SU-DHL-6 (cell line): ENCODE measurements at regions not wholly inside any gene's neighbourhood (a gene's known extent, or its start where the extent isn't known, plus 50 kb on each side); places are given as distances from the start of the nearest gene placed in this dataset.
"Not testable (repeated sequence)": the region's sequence is repeated elsewhere in the genome, so short reads cannot be mapped to it uniquely, and the experiment has no call there.

Experiments used
- H2AFZ ChIP-seq: fragments of 200-600 bp; sonication (generic); 2 replicates; pipeline ENCODE4 v1.6.1; 2014; ENCODE audit warnings: low read depth, mild to moderate bottlenecking, moderate library complexity, mixed read lengths, antibody characterized with exemption, low read length; ENCODE audit not compliant: severe bottlenecking
- H3F3A ChIP-seq: fragments of 200-600 bp; shearing (Covaris generic); 2 replicates; pipeline ENCODE4 v1.6.0; 2016; ENCODE audit warnings: antibody characterized with exemption, mild to moderate bottlenecking; ENCODE audit not compliant: insufficient read depth
- H3K27ac ChIP-seq: fragments of 200-600 bp; sonication (generic); 2 replicates; pipeline ENCODE4 v1.5.1; 2016; ENCODE audit warnings: low read depth, mild to moderate bottlenecking, low read length, moderate library complexity, mixed read lengths
- H3K27me3 ChIP-seq: fragments of 200-600 bp; sonication (generic), shearing (Covaris generic); 2 replicates; pipeline ENCODE4 v1.6.0; 2014; ENCODE audit warnings: mild to moderate bottlenecking, low read length
- H3K36me3 ChIP-seq: fragments of 200-600 bp; sonication (generic); 2 replicates; pipeline ENCODE4 v1.6.1; 2014; ENCODE audit warnings: mild to moderate bottlenecking, low read length, mixed read lengths
- H3K4me2 ChIP-seq: fragments of 300-600, 200-600 bp; shearing (Covaris generic), sonication (generic); 2 replicates; pipeline ENCODE4 v1.6.0; 2014; ENCODE audit warnings: low read length, low read depth, mild to moderate bottlenecking; ENCODE audit not compliant: poor library complexity, severe bottlenecking
- H3K4me3 ChIP-seq: fragments of 200-600 bp; sonication (generic); 2 replicates; pipeline ENCODE4 v1.5.1; 2014; ENCODE audit warnings: antibody characterized with exemption, low read length, mild to moderate bottlenecking, mixed read lengths; ENCODE audit not compliant: insufficient read depth, poor library complexity, severe bottlenecking
- H3K79me2 ChIP-seq: fragments of 200-600 bp; sonication (generic); 2 replicates; pipeline ENCODE4 v1.6.1; 2014; ENCODE audit warnings: mild to moderate bottlenecking, low read length, moderate library complexity; ENCODE audit not compliant: insufficient read depth
- H3K9ac ChIP-seq: fragments of 200-600 bp; sonication (generic); 2 replicates; pipeline ENCODE4 v1.7.0; 2014; ENCODE audit warnings: mild to moderate bottlenecking, low read length
- H3K9me2 ChIP-seq: fragments of 200-600 bp; sonication (generic); replicated peaks from 2 replicates; pipeline ENCODE4 v1.6.1; 2014; ENCODE audit warnings: low read length; ENCODE audit not compliant: insufficient read depth
- H3K9me3 ChIP-seq: fragments of 200-600 bp; sonication (generic); 2 replicates; pipeline ENCODE4 v1.6.1; 2014; ENCODE audit warnings: low read length, mixed read lengths; ENCODE audit not compliant: insufficient read depth
- H4K20me1 ChIP-seq: fragments of 200-600 bp; sonication (generic); 2 replicates; pipeline ENCODE4 v1.6.1; 2014; ENCODE audit warnings: low read depth, mild to moderate bottlenecking, antibody characterized with exemption, low read length, moderate library complexity, mixed read lengths
- CTCF ChIP-seq: fragments of 200-600 bp; sonication (generic); IDR thresholded peaks from one replicate; pipeline ENCODE4 v1.5.1; 2017; ENCODE audit warnings: antibody characterized with exemption, mild to moderate bottlenecking, low read length, moderate library complexity; ENCODE audit not compliant: insufficient read depth, poor library complexity, severe bottlenecking
- EZH2phosphoT487 ChIP-seq: fragments of 200-600 bp; sonication (generic), shearing (Covaris generic); conservative IDR thresholded peaks from 2 replicates; pipeline ENCODE4 v1.6.1; 2018; ENCODE audit warnings: mild to moderate bottlenecking, antibody characterized with exemption, low read length, moderate library complexity, mixed read lengths

GRCh38 chr9:28502741-28503140 lies 929.5 kb upstream of the C9orf72 start:
- no peak for TF ChIP-seq EZH2phosphoT487
- no peak for TF ChIP-seq CTCF
- no peaks in the 10 kb centered on the region for H3K79me2 ChIP-seq

GRCh38 chr9:28503573-28503972 lies 930.3 kb upstream of the C9orf72 start:
- Histone ChIP-seq H3K79me2 (no peaks in the 10 kb centered on the region), H3K9me3 (no peaks in the 10 kb centered on the region), H3K4me2 (no peak overlapping the region), H3K9ac (no peak overlapping the region), H2AFZ (no peak overlapping the region), H4K20me1 (no peaks in the 10 kb centered on the region), H3K9me2 (no peaks in the 10 kb centered on the region), H3F3A (no peaks in the 10 kb centered on the region), H3K36me3 (no peaks in the 10 kb centered on the region), H3K4me3 (no peak overlapping the region), H3K27me3 (no peaks in the 10 kb centered on the region), H3K27ac (no peak overlapping the region)
- TF ChIP-seq CTCF (no peak), EZH2phosphoT487 (no peak)

More at GRCh38 chr9:28502741-28503140, 929.5 kb upstream of the C9orf72 start:
- Histone ChIP-seq H3K9ac (no peak overlapping the region), H3K4me2 (no peak overlapping the region), H3F3A (no peaks in the 10 kb centered on the region), H3K9me2 (no peaks in the 10 kb centered on the region), H2AFZ (no peak overlapping the region), H3K36me3 (no peaks in the 10 kb centered on the region), H3K27me3 (no peaks in the 10 kb centered on the region), H3K27ac (no peak overlapping the region), H3K9me3 (no peaks in the 10 kb centered on the region), H3K4me3 (no peak overlapping the region), H4K20me1 (no peaks in the 10 kb centered on the region)

GRCh38 chr9:28518439-28518838 lies 945.2 kb upstream of the C9orf72 start:
- H3K27me3 ChIP-seq = no peaks in the 10 kb centered on the region
- no peaks in the 10 kb centered on the region for H3K9me3 ChIP-seq
- H4K20me1 ChIP-seq = no peaks in the 10 kb centered on the region
- H3K9me2 ChIP-seq = no peaks in the 10 kb centered on the region
- H3F3A ChIP-seq = no peaks in the 10 kb centered on the region
- no peak overlapping the region for H3K9ac ChIP-seq
- TF ChIP-seq EZH2phosphoT487 (no peak), CTCF (no peak)
- H3K4me3 ChIP-seq = no peak overlapping the region
- no peak overlapping the region for H2AFZ ChIP-seq
- no peak overlapping the region for H3K27ac ChIP-seq
- H3K79me2 ChIP-seq = no peaks in the 10 kb centered on the region
- H3K4me2 ChIP-seq = no peak overlapping the region
- H3K36me3 ChIP-seq = no peaks in the 10 kb centered on the region

GRCh38 chr9:28524309-28524708 lies 951.0 kb upstream of the C9orf72 start:
- not testable (repeated sequence) for H3K4me3 ChIP-seq, H3K4me2 ChIP-seq

More at GRCh38 chr9:28524309-28524708, 951.0 kb upstream of the C9orf72 start:
- H3K36me3 ChIP-seq, H2AFZ ChIP-seq, H3F3A ChIP-seq, H3K27ac ChIP-seq, H4K20me1 ChIP-seq, H3K79me2 ChIP-seq, H3K27me3 ChIP-seq, H3K9me2 ChIP-seq, H3K9me3 ChIP-seq, H3K9ac ChIP-seq: not testable (repeated sequence)
